NCI-H82 (cell line): ENCODE measurements at regions not wholly inside any gene's neighbourhood (a gene's known extent, or its start where the extent isn't known, plus 50 kb on each side); places are given as distances from the start of the nearest gene placed in this dataset.
A peak's percentile ranks its signal among the peaks of the same experiment; 100 is the strongest.

Experiments used
- DNase-seq: peaks from one replicate; lab custom pipeline; 2025; lab: John Stamatoyannopoulos, UW

- DNase-seq = no peak
Observed at GRCh38 chr7:25632616-25633015, 404.3 kb upstream of the NPVF start.

- no peak for DNase-seq
Observed at GRCh38 chr7:25633426-25634036, 405.2 kb upstream of the NPVF start.

GRCh38 chr7:25636168-25636567 lies 407.9 kb upstream of the NPVF start:
- no peak for DNase-seq

- DNase-seq = peak; percentile 38
Observed at GRCh38 chr7:25636871-25637283, 408.6 kb upstream of the NPVF start.

GRCh38 chr7:25638068-25638467 lies 409.8 kb upstream of the NPVF start:
- DNase-seq = no peak

GRCh38 chr7:25638590-25639244 lies 410.4 kb upstream of the NPVF start:
- no peak for DNase-seq

- DNase-seq = no peak
Observed at GRCh38 chr7:25642849-25643248, 414.6 kb upstream of the NPVF start.

GRCh38 chr7:25643286-25643685 lies 415.0 kb upstream of the NPVF start:
- DNase-seq = no peak

- no peak for DNase-seq
Observed at GRCh38 chr7:25643770-25644394, 415.6 kb upstream of the NPVF start.

GRCh38 chr7:25646726-25647413 lies 418.6 kb upstream of the NPVF start:
- no peak for DNase-seq

GRCh38 chr7:25647872-25648271 lies 419.6 kb upstream of the NPVF start:
- no peak for DNase-seq

- no peak for DNase-seq
Observed at GRCh38 chr7:25652366-25652765, 424.1 kb upstream of the NPVF start.

GRCh38 chr7:25653384-25653783 lies 425.1 kb upstream of the NPVF start:
- no peak for DNase-seq

- DNase-seq = no peak
Observed at GRCh38 chr7:25656071-25656470, 427.8 kb upstream of the NPVF start.

- DNase-seq = no peak
Observed at GRCh38 chr7:25656581-25657026, 428.3 kb upstream of the NPVF start.

- no peak for DNase-seq
Observed at GRCh38 chr7:25658375-25658774, 430.1 kb upstream of the NPVF start.

GRCh38 chr7:25659841-25660240 lies 431.6 kb upstream of the NPVF start:
- DNase-seq = no peak

GRCh38 chr7:25662841-25663800 lies 434.8 kb upstream of the NPVF start:
- no peak for DNase-seq

- DNase-seq = no peak
Observed at GRCh38 chr7:25663877-25664276, 435.6 kb upstream of the NPVF start.

- no peak for DNase-seq
Observed at GRCh38 chr7:25664593-25664992, 436.3 kb upstream of the NPVF start.

- DNase-seq = no peak
Observed at GRCh38 chr7:25665374-25665773, 437.1 kb upstream of the NPVF start.
